ENCODE measurements at regions not wholly inside any gene's neighbourhood (a gene's known extent, or its start where the extent isn't known, plus 50 kb on each side); places are given as distances from the start of the nearest gene placed in this dataset.

- no peak for TF ChIP-seq CTCF (IDR thresholded peaks at IDR 0.05)
- no peak for TF ChIP-seq POLR2A (IDR thresholded peaks at IDR 0.05)
These were observed 170.0 kb downstream of the TXNL1 start for GRCh38 chr18:56468396-56468795.
